GM19193 (cell line): ENCODE measurements at regions not wholly inside any gene's neighbourhood (a gene's known extent, or its start where the extent isn't known, plus 50 kb on each side); places are given as distances from the start of the nearest gene placed in this dataset.

Experiments used
- POLR2A ChIP-seq: IDR thresholded peaks from 4 replicates; pipeline ENCODE4 v1.6.1; 2011; ENCODE audit not compliant: insufficient read depth, insufficient read length; ENCODE audit errors: extremely low read depth

DNA sequence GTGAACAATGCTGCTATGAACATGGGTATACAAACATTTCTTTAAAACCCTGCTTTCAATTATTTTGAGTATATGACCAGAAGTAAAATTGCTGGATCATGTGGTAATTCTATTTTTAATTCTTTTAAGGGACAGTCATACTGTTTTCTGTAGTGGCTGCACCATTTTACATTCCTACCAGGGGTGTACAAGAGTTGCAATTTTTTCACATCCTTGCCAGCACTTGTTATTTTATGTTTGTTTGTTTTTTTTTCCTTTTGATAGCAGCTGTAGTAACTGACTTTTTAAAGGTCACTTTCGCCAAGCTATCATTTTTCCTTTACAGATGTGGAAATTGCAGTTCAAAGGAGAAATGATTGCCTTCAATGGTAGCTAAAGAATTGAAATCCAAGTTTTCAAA lies 99.5 kb downstream of the GPR85 start:
- TF ChIP-seq POLR2A, result no peak

DNA sequence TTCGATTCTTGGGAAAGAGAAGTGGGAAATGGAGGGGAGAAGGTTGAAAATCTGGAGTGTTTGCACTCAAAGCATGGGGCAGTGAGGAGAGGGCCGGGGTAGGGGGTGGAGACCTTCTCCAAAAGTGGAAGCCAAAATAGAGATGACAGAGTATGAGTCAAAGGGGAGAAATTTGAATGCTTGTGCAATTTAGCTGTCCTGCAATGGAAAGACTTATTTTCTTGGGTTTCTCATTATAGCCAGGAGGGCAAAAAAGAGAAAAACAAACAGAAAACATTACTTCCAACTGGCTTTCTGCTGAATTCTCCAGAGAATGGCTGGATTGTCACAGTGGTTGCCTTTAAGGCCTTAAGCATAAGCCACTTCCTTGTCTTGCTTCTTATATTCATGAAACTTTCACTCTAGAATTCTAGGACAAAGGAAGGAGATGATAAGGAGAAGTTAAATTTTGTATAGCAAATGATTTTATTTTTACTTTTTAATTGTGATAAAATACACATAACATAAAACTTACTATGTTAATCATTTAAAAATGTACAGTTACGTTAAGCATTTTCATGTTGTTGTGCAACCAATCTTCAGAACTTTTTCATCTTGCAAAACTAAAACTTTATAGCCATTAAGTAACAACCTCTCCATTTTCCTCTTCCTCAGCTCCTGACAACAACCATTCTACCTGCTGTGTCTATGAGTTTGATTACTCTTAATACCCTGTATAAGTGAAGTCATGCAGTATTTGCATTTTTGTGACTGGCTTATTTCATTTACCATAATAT lies 100.2 kb downstream of the GPR85 start:
- TF ChIP-seq POLR2A, result no peak

DNA sequence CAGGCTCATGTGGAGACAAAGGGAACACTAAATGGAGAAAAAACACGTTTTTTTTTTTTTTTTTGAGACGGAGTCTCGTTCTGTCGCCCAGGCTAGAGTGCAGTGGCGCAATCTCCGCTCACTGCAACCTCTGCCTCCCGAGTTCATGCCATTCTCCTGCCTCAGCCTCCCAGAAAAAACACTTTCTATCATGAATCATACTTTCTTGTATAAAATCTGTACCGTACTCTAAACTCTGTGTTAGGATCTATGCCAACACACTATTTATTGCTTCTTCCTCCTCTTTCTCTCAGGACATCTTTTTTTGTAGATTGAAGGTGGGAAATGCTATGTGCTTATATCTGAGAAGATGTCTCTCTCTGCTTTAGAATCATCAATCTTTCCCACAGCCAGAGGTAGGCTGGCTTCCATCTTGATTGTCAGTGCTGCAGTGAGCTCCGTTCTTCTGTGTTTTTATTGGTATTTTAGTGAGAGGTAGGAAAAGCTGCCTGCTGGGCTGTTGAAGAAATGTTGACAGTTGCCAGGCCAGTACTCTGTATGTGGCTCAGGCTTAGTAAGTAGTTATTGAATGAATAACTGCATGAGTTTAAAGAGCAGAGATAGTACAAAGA lies 101.1 kb downstream of the GPR85 start:
- no peak for TF ChIP-seq POLR2A

DNA sequence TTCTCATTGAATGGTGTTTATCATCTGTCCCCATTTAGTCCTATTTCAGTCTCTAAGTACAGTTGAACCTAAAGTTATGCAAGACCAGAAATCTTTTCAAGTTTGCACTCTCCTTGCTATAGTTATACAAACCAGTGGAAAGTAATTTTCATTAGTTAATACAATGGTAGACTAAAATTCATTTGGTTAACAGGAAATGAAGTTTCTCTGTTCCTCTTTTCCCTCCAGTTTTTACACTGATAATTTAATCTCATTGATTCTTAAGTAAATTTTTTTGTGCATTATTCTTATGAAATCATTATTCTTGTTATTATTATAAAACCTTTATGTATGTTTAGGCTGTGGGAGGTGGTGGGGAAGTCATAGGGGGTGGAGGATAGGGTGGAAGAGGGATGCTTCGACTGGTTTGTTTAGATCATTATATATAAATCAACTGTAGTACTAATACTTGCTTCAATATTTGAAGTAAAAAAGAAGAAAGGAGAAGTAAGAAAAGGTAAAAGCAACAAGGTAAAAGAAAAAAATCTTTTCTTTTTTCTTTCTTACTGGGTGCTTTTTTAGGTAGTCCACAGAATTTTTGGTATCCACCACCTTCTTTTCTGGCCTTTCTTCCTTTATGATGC lies 104.1 kb downstream of the GPR85 start:
- no peak for TF ChIP-seq POLR2A

DNA sequence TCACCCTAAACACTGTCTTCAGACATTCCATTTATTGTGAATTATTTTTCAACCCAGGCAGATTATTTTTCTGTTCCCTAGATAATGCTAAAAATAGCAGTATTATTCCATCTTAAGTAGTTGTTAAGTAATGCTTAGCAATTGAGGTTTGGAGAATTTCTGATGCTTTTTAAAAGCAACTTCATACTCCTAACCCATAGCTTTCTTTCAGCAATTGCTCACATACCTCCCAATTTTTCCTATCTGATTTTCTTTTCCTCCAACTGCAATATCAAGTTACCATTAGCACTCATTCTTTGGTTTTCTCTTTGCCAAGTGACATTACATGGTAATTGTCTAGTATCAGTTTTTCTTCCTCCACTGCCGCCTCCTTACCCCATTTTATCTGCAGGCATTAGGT lies 104.7 kb downstream of the GPR85 start:
- TF ChIP-seq POLR2A, result no peak

DNA sequence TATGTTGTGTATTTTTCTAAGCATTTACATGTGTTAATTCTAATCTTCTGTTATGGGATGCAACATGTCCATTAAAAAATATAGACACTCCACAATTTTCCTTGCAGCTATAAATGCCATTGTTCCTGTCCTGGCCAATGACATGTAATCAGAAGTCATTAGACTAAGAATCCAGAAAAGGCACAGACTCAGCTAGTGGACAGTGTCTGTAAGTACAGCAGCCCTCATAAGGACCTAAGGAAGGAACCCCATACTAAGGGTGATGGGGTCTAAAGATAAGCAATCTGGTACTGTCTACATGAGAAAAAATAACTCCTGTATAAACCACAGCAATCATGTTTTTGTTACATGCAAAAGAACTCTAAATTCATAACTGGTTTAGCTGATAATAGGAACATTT lies 115.9 kb downstream of the GPR85 start:
- no peak for TF ChIP-seq POLR2A

DNA sequence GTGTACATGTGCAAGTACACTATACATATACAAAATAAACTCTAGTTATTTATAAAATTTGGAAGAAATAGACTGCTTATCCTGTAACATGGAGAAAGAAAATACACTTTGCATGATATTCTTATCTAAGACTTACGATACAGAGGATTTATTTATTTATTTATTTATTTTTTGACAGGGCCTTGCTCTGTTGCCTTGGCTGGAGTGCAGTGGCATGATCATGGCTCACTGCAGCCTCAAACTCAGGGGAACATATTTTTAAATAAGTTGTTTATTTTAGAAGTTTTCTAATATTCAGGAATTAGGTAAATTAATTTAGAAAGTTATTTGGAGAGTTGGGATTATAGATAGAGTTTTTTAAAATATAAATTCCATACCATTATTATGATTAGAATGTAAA lies 116.7 kb downstream of the GPR85 start:
- no peak for TF ChIP-seq POLR2A

DNA sequence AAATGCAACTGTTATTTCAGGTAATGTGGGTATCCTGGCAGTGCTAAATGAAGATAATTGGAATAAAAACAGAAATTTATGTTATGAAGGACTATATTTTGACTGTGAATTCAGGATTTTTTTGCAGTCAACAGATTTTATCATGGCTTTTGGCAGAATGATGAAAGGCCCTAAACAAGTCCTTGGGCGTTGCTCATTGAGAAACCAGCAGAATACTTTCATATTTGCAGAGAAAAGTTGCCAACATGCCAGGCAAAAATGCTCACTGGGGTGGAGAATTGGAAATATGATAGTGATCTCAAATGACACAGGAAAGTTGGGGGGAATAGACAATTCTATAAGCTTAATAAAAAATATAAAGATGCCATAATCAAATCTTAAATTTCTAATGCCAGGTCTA lies 121.1 kb downstream of the GPR85 start:
- no peak for TF ChIP-seq POLR2A

DNA sequence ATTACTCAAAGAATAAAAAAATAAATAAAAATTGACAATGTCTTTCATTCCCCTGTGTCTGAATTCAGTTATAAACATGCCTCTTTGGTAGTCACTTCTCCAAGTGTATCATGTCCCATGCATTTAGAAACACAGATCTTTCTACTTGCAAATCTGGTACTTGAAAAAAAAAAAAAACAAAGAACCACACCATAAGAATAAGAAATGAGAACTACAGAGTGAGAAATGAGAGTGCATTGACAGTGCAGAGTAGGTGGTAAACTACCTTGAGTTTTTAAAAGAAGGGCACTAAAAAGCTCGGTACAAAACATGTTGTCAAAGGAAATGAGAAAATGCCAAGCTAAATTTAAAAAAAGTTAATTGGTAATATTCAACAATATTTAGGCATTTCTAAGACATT lies 123.0 kb downstream of the GPR85 start:
- no peak for TF ChIP-seq POLR2A

DNA sequence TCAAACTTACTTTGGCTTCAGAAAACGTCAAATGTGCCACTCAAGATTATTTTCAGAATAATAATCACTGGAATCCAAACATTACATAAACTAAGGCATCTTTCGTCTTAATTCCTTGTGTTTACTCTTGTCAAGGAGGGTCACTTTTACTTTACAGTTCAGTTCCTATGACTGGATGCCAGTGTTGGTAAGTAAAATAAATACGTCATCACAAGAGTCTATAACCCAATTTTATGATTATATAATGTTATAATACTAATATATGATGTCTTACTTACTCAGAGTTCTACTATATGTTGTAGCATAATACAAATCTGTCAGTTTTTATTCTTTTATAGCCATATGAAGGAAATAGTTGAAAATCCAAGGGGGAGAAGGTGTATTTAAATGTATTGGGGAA lies 123.8 kb downstream of the GPR85 start:
- TF ChIP-seq POLR2A, result no peak

DNA sequence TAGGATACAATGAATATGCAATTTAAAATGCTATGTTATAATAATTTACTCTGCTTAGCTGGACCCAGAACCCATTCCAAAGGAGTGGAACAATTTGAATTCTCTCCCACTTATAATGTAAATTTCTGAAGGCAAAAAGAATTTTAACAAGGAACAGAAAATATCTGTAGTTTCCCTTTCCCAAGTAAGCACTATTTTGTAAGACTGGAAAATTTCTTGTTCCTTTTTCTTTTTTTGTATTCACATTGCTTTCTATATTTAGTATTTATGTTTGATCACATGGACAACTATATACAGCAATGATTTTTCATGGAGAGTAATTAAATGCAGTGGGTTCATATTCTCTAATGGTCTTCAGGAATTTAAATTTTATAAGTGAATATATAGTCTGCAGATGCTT lies 127.4 kb downstream of the GPR85 start:
- no peak for TF ChIP-seq POLR2A

DNA sequence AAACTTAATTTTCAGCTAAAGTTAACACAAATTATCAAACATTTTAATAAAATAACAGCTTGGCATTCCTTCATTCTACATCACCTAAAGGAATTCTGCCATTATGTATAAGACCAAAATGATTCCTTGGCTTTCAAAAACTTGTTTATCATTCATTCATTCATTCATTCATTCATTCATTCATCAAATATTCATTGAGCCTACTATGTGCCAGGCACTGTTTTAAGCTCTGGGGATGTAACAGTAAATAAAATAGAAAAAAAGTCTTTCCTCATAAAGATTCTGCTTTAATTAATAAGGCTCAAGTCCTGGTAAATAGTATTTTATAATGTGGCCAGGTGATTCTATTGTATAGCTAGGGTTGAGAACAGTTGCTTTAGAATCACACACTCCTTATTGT lies 127.9 kb downstream of the GPR85 start:
- no peak for TF ChIP-seq POLR2A

DNA sequence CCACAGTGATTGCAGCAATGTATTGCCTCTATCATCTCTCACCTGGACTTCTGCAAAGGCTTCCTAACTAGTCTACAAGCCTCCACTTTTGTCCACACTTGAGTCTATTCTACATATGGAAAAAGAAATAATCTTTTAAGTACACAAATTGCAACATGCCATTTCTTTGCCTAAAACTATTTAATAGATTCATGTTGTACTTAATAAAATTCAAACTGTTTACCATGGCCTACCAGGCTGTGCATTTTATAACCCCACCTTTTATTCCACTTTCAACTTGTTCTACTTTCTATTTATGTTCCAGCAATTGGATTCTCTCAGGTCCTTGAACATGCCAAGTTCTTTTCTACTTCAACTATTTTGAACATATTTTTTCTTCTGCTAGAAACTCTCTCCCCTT lies 128.7 kb downstream of the GPR85 start:
- TF ChIP-seq POLR2A, result no peak

DNA sequence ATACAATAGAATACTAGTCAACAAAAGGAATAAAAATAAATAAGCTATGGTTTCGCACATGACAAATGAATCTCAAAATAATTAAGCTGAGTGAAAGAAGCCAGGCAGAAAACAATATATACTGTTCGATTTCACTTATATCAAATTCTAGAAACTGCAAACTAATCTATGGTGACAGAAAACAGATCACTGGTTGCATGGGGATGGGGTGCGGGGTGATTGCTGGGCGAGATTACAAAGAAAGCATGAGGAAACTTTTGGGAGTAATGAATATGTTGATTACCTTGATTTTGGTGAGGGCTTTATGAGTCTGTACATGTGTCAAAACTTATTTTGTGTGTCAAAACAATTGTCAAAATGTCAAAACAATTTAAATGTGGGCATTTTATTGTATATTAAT lies 135.6 kb downstream of the GPR85 start:
- TF ChIP-seq POLR2A, result no peak

DNA sequence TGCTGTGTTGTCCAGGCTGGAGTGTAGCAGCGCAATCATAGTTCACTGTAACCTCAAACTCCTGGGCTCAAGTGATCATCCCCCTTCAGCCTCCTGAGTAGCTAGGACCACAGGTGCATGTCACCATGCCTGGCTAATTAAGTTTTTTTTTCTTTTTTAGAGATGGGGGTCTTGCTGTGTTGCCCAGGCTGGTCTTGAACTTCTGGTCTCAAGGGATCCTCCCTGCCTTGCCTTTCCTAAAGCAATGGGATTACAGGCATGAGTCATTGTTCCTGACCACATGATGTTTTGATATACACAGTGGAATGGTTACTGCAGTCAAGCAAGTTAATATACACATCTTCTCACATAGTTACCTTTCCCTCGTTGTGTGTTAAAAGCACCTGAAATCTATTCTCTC lies 140.3 kb downstream of the GPR85 start:
- no peak for TF ChIP-seq POLR2A

DNA sequence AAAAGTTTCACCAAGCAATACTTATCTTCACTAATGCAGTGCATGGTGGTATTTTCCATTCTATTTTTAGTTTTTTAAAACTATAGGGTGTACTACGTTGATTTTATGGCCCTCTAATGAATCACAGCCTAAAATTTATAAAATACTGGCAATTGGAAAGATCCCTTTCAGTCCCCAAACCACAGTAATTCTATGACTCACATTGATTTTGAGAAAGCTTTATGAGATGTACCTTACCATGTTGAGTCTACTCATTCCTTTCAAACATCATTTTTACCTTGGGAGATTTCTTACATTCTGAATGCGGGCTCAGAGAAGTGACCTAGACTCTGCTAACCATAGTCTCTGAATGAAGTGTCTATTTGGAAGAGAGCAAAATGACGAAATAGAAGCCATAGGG lies 141.6 kb downstream of the GPR85 start:
- no peak for TF ChIP-seq POLR2A

DNA sequence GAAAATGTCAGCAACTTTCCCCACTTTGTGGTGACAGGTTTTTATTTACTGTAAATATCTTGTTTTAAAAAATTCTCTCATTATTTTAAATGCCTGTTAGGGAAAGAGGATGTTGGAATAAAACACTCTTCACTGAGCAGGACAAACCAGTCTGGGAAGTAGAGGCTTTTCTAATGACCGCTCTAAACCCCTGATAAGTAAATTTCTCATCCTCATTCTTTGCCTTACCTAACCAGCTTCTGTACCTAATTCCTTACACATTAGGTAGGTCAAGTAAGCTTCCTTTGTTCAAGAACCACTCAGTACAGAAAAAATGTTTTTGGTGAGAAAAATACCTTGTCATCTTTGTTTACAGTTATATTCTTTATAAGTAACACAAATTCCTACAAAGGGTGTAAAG lies 143.6 kb downstream of the GPR85 start:
- no peak for TF ChIP-seq POLR2A

DNA sequence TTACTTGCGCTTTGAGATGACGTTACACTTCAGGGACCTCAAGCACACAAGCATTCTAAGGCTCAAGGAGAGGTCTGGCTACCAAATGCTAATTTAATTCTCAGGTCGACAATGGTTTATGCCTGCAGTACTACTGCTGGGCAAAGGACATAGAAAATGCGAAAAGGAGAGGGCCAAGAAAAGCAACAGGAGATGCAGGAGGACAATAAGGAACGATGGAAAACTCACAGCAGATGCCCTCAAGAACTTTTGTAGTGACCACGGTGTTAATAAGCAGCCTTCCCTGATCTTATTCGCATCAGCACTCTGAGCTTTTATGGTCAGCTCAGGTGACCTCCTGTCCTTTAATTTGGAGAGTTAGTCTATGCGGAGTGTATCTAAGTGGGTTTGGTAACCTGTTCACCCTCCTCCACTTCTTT lies 146.3 kb downstream of the GPR85 start:
- TF ChIP-seq POLR2A, result no peak
